Activated naive CD4-positive, alpha-beta T cell treated with anti-CD3 and anti-CD28 coated beads, Interleukin-2, amount 50 U/mL, for 72 hours (primary cell): ENCODE measurements at regions not wholly inside any gene's neighbourhood (a gene's known extent, or its start where the extent isn't known, plus 50 kb on each side); places are given as distances from the start of the nearest gene placed in this dataset.
"Not testable (repeated sequence)": the region's sequence is repeated elsewhere in the genome, so short reads cannot be mapped to it uniquely, and the experiment has no call there.

ENCODE experiments used
- ATAC-seq, 2 donors: fragments of 150-1000 bp; cut with Tn5 transposase; 2 replicates each; pipeline ENCODE4 v1.10.0; 2021; ENCODE audit warnings: mild to moderate bottlenecking in 2 of 2, moderate library complexity in 2 of 2
- DNase-seq, 2 donors: peaks; one replicate each; pipeline ENCODE4 v3.0.0; 2021 to 2022; ENCODE audit warnings: low spot score in 2 of 2
- H3K27ac Mint-ChIP-seq, 2 donors: one replicate each; pipeline ENCODE4 v1.8.0; 2022; ENCODE audit warnings: mild to moderate bottlenecking in 2 of 2, mixed read lengths in 2 of 2
- H3K36me3 Mint-ChIP-seq, 2 donors: one replicate each; pipeline ENCODE4 v1.8.0; 2022; ENCODE audit warnings: mixed read lengths in 2 of 2
- H3K9me3 Mint-ChIP-seq, 2 donors: one replicate each; pipeline ENCODE4 v1.8.0; 2022; ENCODE audit warnings: mixed read lengths in 2 of 2

GRCh38 chr4:104549736-104550135 is 55.0 kb upstream of the CXXC4 start:
- ATAC-seq (no peak), DNase-seq (no peak)
- no peaks in the 10 kb centered on the region for H3K36me3 Mint-ChIP-seq
- no peak overlapping the region for H3K27ac Mint-ChIP-seq
- H3K9me3 Mint-ChIP-seq, result peaks cover 0 to 5% of the 10 kb centered on the region in 2 donors

- Mint-ChIP-seq H3K9me3 (peaks cover 3 to 8% of the 10 kb centered on the region in 2 donors), H3K27ac (no peak overlapping the region), H3K36me3 (no peaks in the 10 kb centered on the region)
- DNase-seq (no peak), ATAC-seq (no peak)
These were observed 64.8 kb upstream of the CXXC4 start for GRCh38 chr4:104559502-104559901.

GRCh38 chr4:104571341-104571740 is 76.6 kb upstream of the CXXC4 start:
- peaks cover 3 to 9% of the 10 kb centered on the region in 2 donors for H3K9me3 Mint-ChIP-seq

GRCh38 chr4:104574371-104574770 is 79.7 kb upstream of the CXXC4 start:
- no peak for DNase-seq
- peaks cover 0 to 4% of the 10 kb centered on the region in 2 donors for H3K9me3 Mint-ChIP-seq
- ATAC-seq, result no peak
- H3K36me3 Mint-ChIP-seq, result no peaks in the 10 kb centered on the region
- no peak overlapping the region for H3K27ac Mint-ChIP-seq

More at GRCh38 chr4:104571341-104571740, 76.6 kb upstream of the CXXC4 start:
- H3K27ac Mint-ChIP-seq, result no peak overlapping the region
- ATAC-seq (no peak), DNase-seq (no peak)
- H3K36me3 Mint-ChIP-seq, result peaks cover 0 to 5% of the 10 kb centered on the region in 2 donors

GRCh38 chr4:104575278-104575677 is 80.6 kb upstream of the CXXC4 start:
- DNase-seq, result no peak
- no peak for ATAC-seq
- H3K36me3 Mint-ChIP-seq, result no peaks in the 10 kb centered on the region
- no peak overlapping the region for H3K27ac Mint-ChIP-seq
- H3K9me3 Mint-ChIP-seq, result peaks cover 0 to 4% of the 10 kb centered on the region in 2 donors

GRCh38 chr4:104577405-104577804 is 82.7 kb upstream of the CXXC4 start:
- ATAC-seq (no peak), DNase-seq (no peak)
- Mint-ChIP-seq H3K27ac (no peak overlapping the region), H3K36me3 (no peaks in the 10 kb centered on the region), H3K9me3 (no peaks in the 10 kb centered on the region)

GRCh38 chr4:104581476-104581875 is 86.8 kb upstream of the CXXC4 start:
- not testable (repeated sequence) for ATAC-seq

GRCh38 chr4:104582056-104582455 is 87.4 kb upstream of the CXXC4 start:
- H3K27ac Mint-ChIP-seq, DNase-seq, ATAC-seq, H3K36me3 Mint-ChIP-seq, H3K9me3 Mint-ChIP-seq: not testable (repeated sequence)

More at GRCh38 chr4:104581476-104581875, 86.8 kb upstream of the CXXC4 start:
- not testable (repeated sequence) for DNase-seq, H3K27ac Mint-ChIP-seq, H3K9me3 Mint-ChIP-seq, H3K36me3 Mint-ChIP-seq

- Mint-ChIP-seq H3K27ac (no peak overlapping the region), H3K9me3 (peaks cover 3 to 12% of the 10 kb centered on the region in 2 donors), H3K36me3 (no peaks in the 10 kb centered on the region)
- DNase-seq (no peak), ATAC-seq (no peak)
These were observed 94.7 kb upstream of the CXXC4 start for GRCh38 chr4:104589264-104589868.

- H3K27ac Mint-ChIP-seq, result no peak overlapping the region
- no peaks in the 10 kb centered on the region for H3K36me3 Mint-ChIP-seq
- ATAC-seq (no peak), DNase-seq (no peak)
- H3K9me3 Mint-ChIP-seq, result peaks cover 3 to 12% of the 10 kb centered on the region in 2 donors
These were observed 96.8 kb upstream of the CXXC4 start for GRCh38 chr4:104591510-104591911.

- ATAC-seq (no peak), DNase-seq (no peak)
- Mint-ChIP-seq H3K36me3 (no peaks in the 10 kb centered on the region), H3K27ac (no peak overlapping the region), H3K9me3 (peaks cover 0 to 6% of the 10 kb centered on the region in 2 donors)
These were observed 97.5 kb upstream of the CXXC4 start for GRCh38 chr4:104592183-104592582.

- Mint-ChIP-seq H3K27ac (no peak overlapping the region), H3K36me3 (no peaks in the 10 kb centered on the region), H3K9me3 (peaks cover 0 to 2% of the 10 kb centered on the region in 2 donors)
- no peak for DNase-seq
- no peak for ATAC-seq
These were observed 98.3 kb upstream of the CXXC4 start for GRCh38 chr4:104593019-104593418.

GRCh38 chr4:104596189-104596588 is 101.5 kb upstream of the CXXC4 start:
- no peak for ATAC-seq
- no peak for DNase-seq
- Mint-ChIP-seq H3K36me3 (no peaks in the 10 kb centered on the region), H3K27ac (no peak overlapping the region), H3K9me3 (no peaks in the 10 kb centered on the region)

GRCh38 chr4:104615496-104615895 is 120.8 kb upstream of the CXXC4 start:
- Mint-ChIP-seq H3K9me3 (peaks cover 4 to 16% of the 10 kb centered on the region in 2 donors), H3K27ac (no peak overlapping the region), H3K36me3 (no peaks in the 10 kb centered on the region)
- ATAC-seq (no peak), DNase-seq (no peak)

- peak overlapping the region in 1 of 2 donors; percentile 29 for H3K27ac Mint-ChIP-seq
- H3K9me3 Mint-ChIP-seq, result peaks cover 4 to 16% of the 10 kb centered on the region in 2 donors
- ATAC-seq (no peak), DNase-seq (no peak)
- no peaks in the 10 kb centered on the region for H3K36me3 Mint-ChIP-seq
These were observed 121.2 kb upstream of the CXXC4 start for GRCh38 chr4:104615926-104616325.

GRCh38 chr4:104616401-104616820 is 121.7 kb upstream of the CXXC4 start:
- peak overlapping the region in 1 of 2 donors; percentile 29 for H3K27ac Mint-ChIP-seq
- no peak for DNase-seq
- H3K36me3 Mint-ChIP-seq, result no peaks in the 10 kb centered on the region
- peaks cover 4 to 16% of the 10 kb centered on the region in 2 donors for H3K9me3 Mint-ChIP-seq
- no peak for ATAC-seq

GRCh38 chr4:104625706-104626105 is 131.0 kb upstream of the CXXC4 start:
- no peak for ATAC-seq
- Mint-ChIP-seq H3K36me3 (no peaks in the 10 kb centered on the region), H3K27ac (no peak overlapping the region), H3K9me3 (peaks cover 0 to 6% of the 10 kb centered on the region in 2 donors)
- DNase-seq, result no peak

- Mint-ChIP-seq H3K9me3 (peaks cover 0 to 3% of the 10 kb centered on the region in 2 donors), H3K36me3 (no peaks in the 10 kb centered on the region), H3K27ac (no peak overlapping the region)
- DNase-seq (no peak), ATAC-seq (no peak)
These were observed 134.9 kb upstream of the CXXC4 start for GRCh38 chr4:104629601-104630000.
